SU-DHL-6 (cell line): ENCODE measurements at regions not wholly inside any gene's neighbourhood (a gene's known extent, or its start where the extent isn't known, plus 50 kb on each side); places are given as distances from the start of the nearest gene placed in this dataset.

Experiments used
- H2AFZ ChIP-seq: fragments of 200-600 bp; sonication (generic); 2 replicates; pipeline ENCODE4 v1.6.1; 2014; ENCODE audit warnings: low read depth, mild to moderate bottlenecking, moderate library complexity, mixed read lengths, antibody characterized with exemption, low read length; ENCODE audit not compliant: severe bottlenecking
- H3F3A ChIP-seq: fragments of 200-600 bp; shearing (Covaris generic); 2 replicates; pipeline ENCODE4 v1.6.0; 2016; ENCODE audit warnings: antibody characterized with exemption, mild to moderate bottlenecking; ENCODE audit not compliant: insufficient read depth
- H3K27ac ChIP-seq: fragments of 200-600 bp; sonication (generic); 2 replicates; pipeline ENCODE4 v1.5.1; 2016; ENCODE audit warnings: low read depth, mild to moderate bottlenecking, low read length, moderate library complexity, mixed read lengths
- H3K27me3 ChIP-seq: fragments of 200-600 bp; sonication (generic), shearing (Covaris generic); 2 replicates; pipeline ENCODE4 v1.6.0; 2014; ENCODE audit warnings: mild to moderate bottlenecking, low read length
- H3K36me3 ChIP-seq: fragments of 200-600 bp; sonication (generic); 2 replicates; pipeline ENCODE4 v1.6.1; 2014; ENCODE audit warnings: mild to moderate bottlenecking, low read length, mixed read lengths
- H3K4me2 ChIP-seq: fragments of 300-600, 200-600 bp; shearing (Covaris generic), sonication (generic); 2 replicates; pipeline ENCODE4 v1.6.0; 2014; ENCODE audit warnings: low read length, low read depth, mild to moderate bottlenecking; ENCODE audit not compliant: poor library complexity, severe bottlenecking
- H3K4me3 ChIP-seq: fragments of 200-600 bp; sonication (generic); 2 replicates; pipeline ENCODE4 v1.5.1; 2014; ENCODE audit warnings: antibody characterized with exemption, low read length, mild to moderate bottlenecking, mixed read lengths; ENCODE audit not compliant: insufficient read depth, poor library complexity, severe bottlenecking
- H3K79me2 ChIP-seq: fragments of 200-600 bp; sonication (generic); 2 replicates; pipeline ENCODE4 v1.6.1; 2014; ENCODE audit warnings: mild to moderate bottlenecking, low read length, moderate library complexity; ENCODE audit not compliant: insufficient read depth
- H3K9ac ChIP-seq: fragments of 200-600 bp; sonication (generic); 2 replicates; pipeline ENCODE4 v1.7.0; 2014; ENCODE audit warnings: mild to moderate bottlenecking, low read length
- H3K9me2 ChIP-seq: fragments of 200-600 bp; sonication (generic); replicated peaks from 2 replicates; pipeline ENCODE4 v1.6.1; 2014; ENCODE audit warnings: low read length; ENCODE audit not compliant: insufficient read depth
- H3K9me3 ChIP-seq: fragments of 200-600 bp; sonication (generic); 2 replicates; pipeline ENCODE4 v1.6.1; 2014; ENCODE audit warnings: low read length, mixed read lengths; ENCODE audit not compliant: insufficient read depth
- H4K20me1 ChIP-seq: fragments of 200-600 bp; sonication (generic); 2 replicates; pipeline ENCODE4 v1.6.1; 2014; ENCODE audit warnings: low read depth, mild to moderate bottlenecking, antibody characterized with exemption, low read length, moderate library complexity, mixed read lengths
- EZH2phosphoT487 ChIP-seq: fragments of 200-600 bp; sonication (generic), shearing (Covaris generic); conservative IDR thresholded peaks from 2 replicates; pipeline ENCODE4 v1.6.1; 2018; ENCODE audit warnings: mild to moderate bottlenecking, antibody characterized with exemption, low read length, moderate library complexity, mixed read lengths
- TF ChIP-seq, protein P1 (sequence below): fragments of 200-600 bp; sonication (generic); IDR thresholded peaks from one replicate; pipeline ENCODE4 v1.5.1; 2017; ENCODE audit warnings: antibody characterized with exemption, mild to moderate bottlenecking, low read length, moderate library complexity; ENCODE audit not compliant: insufficient read depth, poor library complexity, severe bottlenecking

GRCh38 chr12:115305867-115306266 is 621.9 kb upstream of the TBX3 start:
- no peaks in the 10 kb centered on the region; the same call in 1 of the 2 replicates for H3K9me2 ChIP-seq
- H2AFZ ChIP-seq = no peak overlapping the region
- H3F3A ChIP-seq = no peaks in the 10 kb centered on the region
- H3K79me2 ChIP-seq = no peaks in the 10 kb centered on the region
- H3K9ac ChIP-seq = no peak overlapping the region
- no peaks in the 10 kb centered on the region for H4K20me1 ChIP-seq
- no peaks in the 10 kb centered on the region for H3K9me3 ChIP-seq
- H3K4me2 ChIP-seq = no peak overlapping the region
- H3K27ac ChIP-seq = no peak overlapping the region
- TF ChIP-seq, protein P1, sequence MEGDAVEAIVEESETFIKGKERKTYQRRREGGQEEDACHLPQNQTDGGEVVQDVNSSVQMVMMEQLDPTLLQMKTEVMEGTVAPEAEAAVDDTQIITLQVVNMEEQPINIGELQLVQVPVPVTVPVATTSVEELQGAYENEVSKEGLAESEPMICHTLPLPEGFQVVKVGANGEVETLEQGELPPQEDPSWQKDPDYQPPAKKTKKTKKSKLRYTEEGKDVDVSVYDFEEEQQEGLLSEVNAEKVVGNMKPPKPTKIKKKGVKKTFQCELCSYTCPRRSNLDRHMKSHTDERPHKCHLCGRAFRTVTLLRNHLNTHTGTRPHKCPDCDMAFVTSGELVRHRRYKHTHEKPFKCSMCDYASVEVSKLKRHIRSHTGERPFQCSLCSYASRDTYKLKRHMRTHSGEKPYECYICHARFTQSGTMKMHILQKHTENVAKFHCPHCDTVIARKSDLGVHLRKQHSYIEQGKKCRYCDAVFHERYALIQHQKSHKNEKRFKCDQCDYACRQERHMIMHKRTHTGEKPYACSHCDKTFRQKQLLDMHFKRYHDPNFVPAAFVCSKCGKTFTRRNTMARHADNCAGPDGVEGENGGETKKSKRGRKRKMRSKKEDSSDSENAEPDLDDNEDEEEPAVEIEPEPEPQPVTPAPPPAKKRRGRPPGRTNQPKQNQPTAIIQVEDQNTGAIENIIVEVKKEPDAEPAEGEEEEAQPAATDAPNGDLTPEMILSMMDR = no peak
- no peak for TF ChIP-seq EZH2phosphoT487
- no peaks in the 10 kb centered on the region for H3K36me3 ChIP-seq
- H3K4me3 ChIP-seq = no peak overlapping the region
- H3K27me3 ChIP-seq = no peaks in the 10 kb centered on the region

- Histone ChIP-seq H3F3A (no peaks in the 10 kb centered on the region), H3K79me2 (no peaks in the 10 kb centered on the region), H3K4me3 (no peak overlapping the region), H3K36me3 (no peaks in the 10 kb centered on the region), H3K4me2 (no peak overlapping the region), H3K9me2 (no peaks in the 10 kb centered on the region; the same call in 1 of the 2 replicates), H3K27ac (no peak overlapping the region), H2AFZ (no peak overlapping the region), H4K20me1 (no peaks in the 10 kb centered on the region), H3K27me3 (no peaks in the 10 kb centered on the region), H3K9ac (no peak overlapping the region), H3K9me3 (no peaks in the 10 kb centered on the region)
- TF ChIP-seq, protein P1 = no peak
Measured at GRCh38 chr12:115305275-115305674, 621.3 kb upstream of the TBX3 start.

DNA sequence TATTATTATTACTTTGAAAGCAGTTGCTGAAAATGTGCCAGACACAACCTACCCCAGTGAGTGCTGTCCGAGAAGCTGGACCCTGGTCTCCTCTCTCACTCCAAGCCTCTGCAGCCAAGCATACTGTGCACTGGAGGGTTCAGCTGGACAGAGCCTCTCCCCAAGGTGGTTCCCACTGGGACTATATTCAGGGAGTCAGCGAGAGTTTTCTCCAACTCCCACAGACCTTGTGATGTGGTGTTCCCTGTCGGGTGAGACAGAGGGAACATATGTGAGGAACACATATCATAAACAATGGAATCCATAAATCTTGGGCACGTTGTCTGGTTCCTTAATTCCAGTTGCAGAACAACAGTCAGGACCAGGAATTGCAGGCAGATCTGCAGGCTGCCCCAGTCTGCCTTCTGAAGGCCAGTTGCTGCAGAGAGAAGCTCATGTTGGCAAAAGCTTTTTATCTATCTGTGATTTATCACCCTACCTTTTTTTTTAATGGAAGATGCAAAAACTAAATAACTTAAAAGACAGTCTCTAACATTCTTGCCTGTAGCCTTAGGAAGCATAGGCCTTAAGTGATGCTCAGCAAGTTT is 619.8 kb upstream of the TBX3 start:
- H3K4me3 ChIP-seq = no peak overlapping the region
- no peaks in the 10 kb centered on the region; the same call in 1 of the 2 replicates for H3K9me2 ChIP-seq
- no peaks in the 10 kb centered on the region for H3K9me3 ChIP-seq
- no peaks in the 10 kb centered on the region for H3K79me2 ChIP-seq
- H3K4me2 ChIP-seq = no peak overlapping the region
- no peaks in the 10 kb centered on the region for H3K27me3 ChIP-seq
- H3F3A ChIP-seq = no peaks in the 10 kb centered on the region
- no peaks in the 10 kb centered on the region for H4K20me1 ChIP-seq
- no peaks in the 10 kb centered on the region for H3K36me3 ChIP-seq
- TF ChIP-seq, protein P1 = no peak
- TF ChIP-seq EZH2phosphoT487 = no peak
- no peak overlapping the region for H2AFZ ChIP-seq
- no peak overlapping the region for H3K27ac ChIP-seq
- no peak overlapping the region for H3K9ac ChIP-seq
